HG03439 (cell line): ENCODE measurements at regions not wholly inside any gene's neighbourhood (a gene's known extent, or its start where the extent isn't known, plus 50 kb on each side); places are given as distances from the start of the nearest gene placed in this dataset.

Experiments used
- ATAC-seq: cut with Tn5 transposase; IDR thresholded peaks from one replicate; pipeline ENCODE4 v1.9.1; 2021; ENCODE audit warnings: mild to moderate bottlenecking, moderate library complexity; ENCODE audit not compliant: unreplicated experiment

DNA sequence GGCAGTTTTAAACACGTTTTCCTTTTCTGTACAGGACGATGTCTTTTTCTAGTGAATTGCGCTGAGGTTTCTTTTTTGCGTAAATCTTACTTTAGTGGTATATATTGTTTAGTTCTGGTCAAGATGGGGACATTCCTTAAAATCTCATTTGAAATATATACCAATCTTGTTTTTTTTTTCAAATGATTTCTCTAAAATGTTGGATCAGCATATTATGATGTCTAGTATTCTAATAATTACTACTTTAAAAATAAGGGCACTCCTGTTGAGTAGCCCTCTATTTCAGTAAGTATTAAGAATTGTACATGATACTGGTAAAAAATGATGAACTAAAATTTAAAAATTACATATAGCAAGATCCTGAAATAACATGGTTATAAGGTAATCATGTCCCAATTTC, 224.1 kb upstream of the ARHGAP24 start:
- no peak for ATAC-seq

DNA sequence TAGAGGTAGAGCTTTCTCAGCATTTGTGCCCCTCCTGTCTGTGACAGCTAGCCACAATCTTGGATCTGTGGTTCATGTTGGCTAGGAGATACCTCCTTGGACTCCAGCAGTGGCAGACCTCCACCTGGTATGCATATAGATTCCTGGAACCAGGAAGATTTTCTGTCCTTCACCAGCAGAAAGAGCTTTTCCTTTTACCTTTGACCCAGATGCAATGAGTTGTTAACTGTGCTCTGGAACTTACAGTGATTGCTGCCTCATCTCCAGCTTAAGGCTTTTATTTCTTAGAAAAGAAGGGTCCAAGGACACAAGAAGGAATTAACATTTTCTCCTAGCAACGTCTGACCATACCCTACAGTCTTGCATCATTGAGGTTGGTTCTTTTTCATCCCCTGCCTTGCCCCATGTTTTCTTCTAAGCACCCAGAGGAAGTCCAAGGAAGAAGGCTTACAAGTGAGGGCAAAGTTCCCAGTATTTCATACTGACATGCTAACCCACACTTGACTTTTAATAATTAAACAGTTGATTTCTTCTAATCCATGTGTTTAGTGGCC, 217.1 kb upstream of the ARHGAP24 start:
- ATAC-seq = no peak

DNA sequence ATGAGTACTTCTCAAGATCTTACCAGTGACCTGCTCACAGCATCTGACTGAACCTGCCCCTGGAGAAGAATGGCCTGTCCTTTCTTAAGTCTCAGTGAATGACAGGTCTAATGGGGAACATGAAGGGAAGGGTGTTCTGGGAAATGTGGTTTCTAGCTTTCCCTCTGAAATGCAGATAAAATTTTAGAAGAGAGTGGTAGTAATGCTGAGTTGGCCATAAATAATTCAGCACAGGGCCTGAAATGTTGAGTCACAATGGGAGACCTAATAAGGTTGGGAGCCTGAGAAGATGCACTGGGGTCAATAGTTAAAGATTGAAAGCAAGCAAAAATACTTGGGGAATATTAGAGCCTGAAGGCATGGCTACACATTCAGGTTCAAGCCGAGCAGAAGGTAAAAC, 214.9 kb upstream of the ARHGAP24 start:
- no peak for ATAC-seq

DNA sequence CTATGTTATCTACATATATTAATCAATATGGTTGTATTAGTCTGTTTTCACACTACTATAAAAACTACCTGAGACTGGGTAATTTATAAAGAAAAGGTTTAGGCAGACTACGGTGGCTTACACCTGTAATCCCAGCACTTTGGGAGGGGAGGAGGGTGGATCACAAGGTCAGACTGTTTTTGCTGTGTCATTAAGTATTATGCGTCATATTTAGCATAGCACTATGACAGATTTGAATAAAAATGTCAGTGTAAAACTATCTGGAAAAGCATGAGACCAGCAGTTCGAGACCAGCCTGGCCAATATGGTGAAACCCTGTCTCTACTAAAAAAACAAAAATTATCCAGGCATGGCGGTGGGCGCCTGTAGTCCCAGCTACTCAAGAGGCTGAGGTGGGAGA, 209.7 kb upstream of the ARHGAP24 start:
- ATAC-seq = no peak

DNA sequence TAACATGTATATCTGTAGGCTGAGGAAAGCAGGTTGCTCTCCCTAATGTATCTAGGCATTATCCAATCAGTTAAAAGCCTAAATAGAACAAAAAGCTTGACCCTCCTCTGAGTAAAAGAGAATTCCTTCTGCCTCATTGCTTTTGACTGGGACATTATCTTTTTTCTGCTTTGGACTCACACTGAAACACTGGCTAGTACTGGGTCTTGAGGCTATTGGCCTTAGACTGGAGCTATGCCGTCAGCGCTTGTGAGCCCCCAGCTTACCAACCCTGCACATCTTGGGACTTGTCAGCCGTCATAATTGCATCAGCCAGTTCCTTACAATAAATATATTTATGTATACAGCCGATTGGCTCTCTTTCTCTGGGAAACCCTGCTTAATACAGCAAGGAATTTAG, 206.8 kb upstream of the ARHGAP24 start:
- ATAC-seq = no peak

DNA sequence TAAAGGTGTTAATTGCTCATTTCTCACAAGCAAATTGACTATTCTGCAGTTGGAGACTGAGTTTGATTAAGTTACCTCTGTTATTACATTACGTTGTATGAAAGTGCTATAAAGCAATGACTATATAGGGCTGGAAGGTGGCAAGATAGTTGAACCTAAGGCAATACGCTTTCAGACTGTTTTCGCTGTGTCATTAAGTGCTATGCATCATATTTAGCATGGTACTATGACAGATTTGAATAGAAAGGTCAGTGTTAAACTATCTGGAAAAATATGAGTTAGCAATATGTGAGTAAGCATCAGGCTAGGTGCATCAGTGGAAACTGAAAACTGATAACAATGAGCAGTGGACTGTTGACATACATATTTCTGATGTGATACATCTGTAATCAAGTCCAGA, 206.0 kb upstream of the ARHGAP24 start:
- no peak for ATAC-seq

DNA sequence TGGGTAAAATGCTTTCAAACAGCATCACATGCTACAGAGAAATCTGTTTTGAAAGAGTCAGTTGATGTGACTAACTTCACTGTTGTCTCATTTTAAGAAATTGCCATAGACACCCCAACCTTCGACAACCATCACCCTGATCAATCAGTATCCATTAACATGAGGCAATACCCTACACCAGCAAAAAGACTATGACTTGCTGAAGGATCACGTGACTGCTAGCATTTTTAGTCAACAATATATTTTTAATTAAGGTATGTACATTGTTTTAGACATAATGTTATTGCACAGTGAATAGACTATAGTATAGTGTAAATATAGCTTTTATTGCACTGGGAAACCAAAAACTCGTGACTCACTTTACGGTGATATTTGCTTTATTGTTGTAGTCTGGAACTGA, 200.0 kb upstream of the ARHGAP24 start:
- no peak for ATAC-seq

DNA sequence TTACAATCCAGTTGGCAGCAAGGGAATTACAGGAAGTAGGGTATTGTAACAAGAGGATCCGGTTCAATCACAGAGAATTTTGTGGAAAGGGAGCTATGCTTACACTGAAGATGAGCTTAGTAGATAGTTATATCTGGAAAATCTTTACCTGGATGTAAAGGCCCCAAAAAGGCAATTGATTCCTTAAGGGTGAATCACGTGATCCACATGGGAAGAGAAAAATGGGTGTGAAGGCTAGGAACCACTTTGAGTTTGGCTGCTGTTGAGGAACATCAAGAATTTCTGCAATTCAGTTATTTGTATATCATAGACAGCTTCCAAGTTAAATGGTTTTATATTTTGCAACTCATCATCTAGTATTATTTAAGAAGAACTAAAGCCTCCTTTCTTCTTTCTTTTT, 194.0 kb upstream of the ARHGAP24 start:
- ATAC-seq = no peak

DNA sequence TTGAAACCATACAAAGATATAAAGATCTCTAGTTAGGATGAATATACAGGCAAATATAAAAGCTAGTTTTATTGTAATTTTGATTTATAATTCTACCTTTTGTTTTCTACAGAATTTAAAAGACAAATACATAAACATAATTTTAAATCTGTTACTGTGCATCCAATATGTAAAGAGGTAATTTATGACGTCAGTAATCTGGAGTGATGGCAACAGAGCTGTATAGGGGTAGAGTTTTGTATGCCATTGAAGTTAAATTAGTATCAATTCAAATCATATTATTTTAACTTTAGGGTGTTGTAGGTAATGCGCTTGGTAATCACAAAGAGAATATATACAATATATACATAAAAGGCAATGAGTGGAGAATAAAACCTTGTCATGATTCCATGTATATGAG, 183.7 kb upstream of the ARHGAP24 start:
- no peak for ATAC-seq

DNA sequence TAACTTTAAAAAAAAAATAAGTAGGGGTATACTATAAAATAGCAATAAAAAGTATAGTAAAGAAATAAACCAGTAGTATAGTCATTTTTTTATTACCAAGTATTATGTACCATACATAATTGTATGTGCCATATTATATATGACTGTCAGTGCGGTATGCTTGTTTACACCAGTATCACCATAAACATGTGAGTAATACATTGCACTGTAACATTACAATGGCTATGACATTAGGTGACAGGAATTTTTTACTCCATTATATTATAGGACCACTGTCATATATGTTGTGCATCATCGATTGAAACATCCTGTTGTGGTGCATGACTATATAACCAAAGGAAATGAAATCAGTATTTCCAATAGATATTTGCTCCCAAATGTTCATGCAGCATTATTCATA, 176.9 kb upstream of the ARHGAP24 start:
- ATAC-seq = no peak

DNA sequence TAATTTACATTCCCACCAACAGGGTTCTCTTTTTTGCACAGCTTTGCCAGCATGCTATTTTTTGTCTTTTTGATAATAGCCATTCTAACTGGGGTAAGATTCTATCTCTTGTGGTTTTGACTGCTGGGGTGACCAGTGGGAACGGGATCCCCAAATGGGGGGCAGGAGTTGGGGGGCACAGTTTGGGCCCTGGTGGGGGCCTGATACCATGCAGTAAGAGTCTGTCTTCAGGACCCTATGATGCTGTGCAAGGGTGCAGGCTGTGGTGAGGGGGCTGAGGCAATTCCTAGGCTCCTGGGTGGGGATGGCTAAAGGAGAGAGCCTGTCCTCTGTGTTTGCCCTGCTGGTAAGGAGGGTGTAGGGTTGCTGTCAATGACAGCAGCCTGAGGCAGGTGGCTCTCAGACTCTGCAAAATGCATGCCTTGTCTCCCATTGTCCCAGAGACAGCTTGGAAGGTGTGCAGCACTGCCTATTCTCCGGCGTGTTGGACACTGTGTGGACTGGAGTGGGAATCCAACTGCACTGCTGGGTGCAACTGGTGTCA, 172.7 kb upstream of the ARHGAP24 start:
- no peak for ATAC-seq

DNA sequence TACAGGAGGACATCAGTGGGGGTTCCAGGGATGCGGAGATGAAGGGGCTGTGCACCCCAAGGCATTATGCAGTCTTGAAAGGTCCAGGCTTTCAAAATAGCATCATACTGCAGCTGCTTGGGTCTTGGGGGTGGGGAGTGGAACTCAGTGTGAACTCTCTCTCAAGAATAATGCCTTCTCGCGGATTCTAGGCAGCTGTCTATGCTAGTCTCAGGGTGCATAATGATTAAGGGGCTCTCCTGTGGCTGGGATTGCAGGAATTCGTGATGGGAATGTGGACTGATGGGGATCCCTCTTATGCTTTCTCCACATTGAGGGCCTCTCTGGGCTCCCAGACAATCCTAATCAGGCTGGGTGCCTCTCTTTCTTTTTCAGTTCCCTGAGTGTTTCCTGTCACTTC, 172.2 kb upstream of the ARHGAP24 start:
- ATAC-seq = no peak

DNA sequence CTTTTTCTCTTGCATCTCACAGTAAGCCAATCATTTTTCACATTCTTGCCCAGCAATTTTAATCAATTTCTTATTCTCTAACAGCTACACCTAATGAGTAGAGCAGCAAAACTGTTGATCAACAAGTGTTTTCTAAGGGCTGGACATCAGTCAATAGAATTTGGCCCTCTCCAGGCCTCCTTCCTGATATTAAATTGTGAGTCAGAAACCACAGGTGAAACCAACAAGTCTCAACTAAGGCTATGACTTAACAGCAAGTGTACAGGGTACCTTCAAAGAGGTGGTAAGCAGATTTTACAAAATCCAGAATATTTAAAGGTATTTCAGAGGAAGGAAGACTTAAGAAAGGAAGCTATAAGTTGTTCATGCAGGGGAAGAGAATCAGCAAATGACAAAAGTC, 156.5 kb upstream of the ARHGAP24 start:
- ATAC-seq = no peak

DNA sequence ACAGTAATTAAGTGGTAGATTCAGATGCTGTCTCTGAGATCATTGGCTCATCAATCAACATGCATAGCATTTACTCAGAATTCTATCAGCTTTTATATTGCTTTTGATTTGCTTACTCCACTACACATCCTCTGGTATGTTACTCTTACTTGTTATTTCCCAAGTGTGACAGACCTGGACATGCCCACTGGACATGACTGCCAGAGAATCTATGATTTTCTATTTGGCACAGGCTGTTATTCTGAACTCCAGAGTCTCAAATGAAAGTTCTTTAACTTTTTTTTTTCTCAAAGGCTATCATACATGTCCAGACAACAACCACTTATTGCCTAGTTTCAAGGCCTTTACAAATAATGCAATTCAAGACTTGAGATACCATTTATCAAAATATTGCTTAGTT, 116.1 kb upstream of the ARHGAP24 start:
- ATAC-seq = no peak

DNA sequence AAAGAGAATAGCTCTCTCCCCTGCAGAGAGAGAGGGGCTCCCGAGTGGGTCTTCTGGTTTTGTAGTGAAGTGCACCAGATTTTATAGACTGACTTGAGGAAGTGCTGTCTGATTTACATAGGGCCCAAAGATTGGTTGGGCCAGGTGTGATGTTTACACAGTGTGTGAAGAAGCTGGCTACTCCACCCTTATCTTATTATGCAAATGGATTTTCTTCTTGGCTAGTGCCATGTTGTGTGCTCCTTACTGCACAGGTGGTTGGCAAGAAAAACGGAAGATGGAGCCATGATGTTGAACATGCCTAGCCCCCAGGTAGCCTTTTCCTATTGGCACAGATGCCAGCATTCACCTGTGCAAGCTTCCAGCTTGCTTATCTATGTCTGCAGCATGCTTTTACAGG, 112.4 kb upstream of the ARHGAP24 start:
- ATAC-seq = no peak

DNA sequence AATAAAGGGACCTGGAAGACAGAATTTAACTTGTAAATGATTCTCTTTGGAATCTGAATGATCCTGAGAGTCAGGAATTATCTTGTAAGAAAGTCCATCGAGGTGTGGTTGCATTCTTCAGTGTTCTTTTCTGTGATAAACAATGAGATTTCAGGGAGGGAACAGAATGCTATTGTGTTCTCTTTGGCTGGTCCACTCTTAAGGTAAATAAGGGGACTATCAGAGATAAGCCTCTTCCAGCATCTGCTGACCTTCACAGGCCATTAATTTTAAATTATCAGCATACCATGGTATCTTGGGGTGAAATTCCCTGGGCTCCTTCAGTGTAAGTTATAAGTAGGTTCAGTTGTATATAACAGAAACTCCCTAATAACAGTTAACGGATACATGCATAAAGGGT, 107.1 kb upstream of the ARHGAP24 start:
- no peak for ATAC-seq

DNA sequence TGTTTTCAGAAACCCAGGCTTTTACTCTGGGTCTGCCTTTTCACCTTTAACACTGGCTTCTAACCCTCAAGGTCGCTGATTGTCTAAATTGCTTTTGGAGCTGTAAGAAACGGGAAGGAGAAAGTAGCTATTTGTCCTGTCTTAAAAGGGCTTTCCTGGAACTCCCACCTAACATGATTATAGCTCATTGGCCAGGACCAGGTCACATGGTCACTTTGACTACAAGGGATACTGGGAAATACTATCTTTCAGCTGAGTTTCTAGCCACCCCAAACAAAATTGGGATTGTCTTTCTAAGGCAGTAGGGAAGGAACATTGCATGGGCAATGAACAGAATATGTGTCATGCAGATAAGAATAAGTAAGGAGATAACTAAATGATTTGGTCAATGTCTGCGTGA, 106.7 kb upstream of the ARHGAP24 start:
- ATAC-seq = no peak

DNA sequence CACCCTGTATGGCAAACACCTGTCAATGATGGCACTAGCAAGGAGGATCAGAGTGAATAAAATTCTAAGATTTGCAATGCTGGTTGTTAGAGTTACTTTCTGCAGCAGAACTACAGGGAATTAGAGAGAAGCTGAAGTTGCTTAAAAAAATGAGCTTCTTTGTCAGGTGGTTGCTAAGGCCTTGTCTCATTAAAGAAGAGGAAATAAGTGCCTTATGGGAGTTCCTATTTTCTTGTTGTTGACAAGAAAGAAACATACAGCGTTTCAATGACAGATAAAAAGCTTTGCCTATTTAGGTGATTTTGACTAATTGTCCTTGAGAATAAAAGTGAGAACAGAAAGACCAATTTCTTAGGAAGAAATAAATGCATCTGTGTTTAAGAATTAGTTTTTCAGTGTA, 106.0 kb upstream of the ARHGAP24 start:
- no peak for ATAC-seq

DNA sequence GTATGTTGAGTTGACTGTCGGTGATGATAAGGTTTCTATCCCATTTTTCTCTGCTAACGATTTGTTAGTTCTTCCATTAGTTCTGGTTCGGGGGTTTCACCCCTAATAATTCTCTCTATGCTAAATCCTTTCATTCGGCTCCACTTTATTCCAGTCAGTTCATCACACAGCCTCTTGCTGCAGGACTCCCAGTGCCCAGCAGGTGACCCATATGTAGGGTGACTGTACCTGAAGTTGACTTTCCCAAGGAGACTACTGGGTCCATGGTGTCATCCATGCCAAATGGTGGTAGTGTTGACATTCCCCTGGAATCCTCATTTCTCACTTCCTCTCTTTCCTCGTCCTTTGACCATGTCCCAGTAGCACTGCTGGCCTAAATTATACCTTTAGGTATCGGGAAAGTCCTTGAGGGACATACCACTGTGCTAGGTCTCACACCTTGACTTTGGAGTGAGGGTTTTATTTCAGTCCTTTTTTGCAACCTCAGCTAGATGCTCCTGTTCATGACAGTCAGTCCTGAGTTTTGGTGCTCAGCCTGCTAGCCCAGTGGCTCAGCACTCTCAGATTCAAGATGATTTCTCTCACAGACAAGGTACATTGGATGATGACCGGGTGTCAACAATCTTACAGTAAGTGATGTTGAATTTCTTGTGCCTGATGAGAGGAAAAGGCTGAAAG, 105.1 kb upstream of the ARHGAP24 start:
- ATAC-seq = no peak

DNA sequence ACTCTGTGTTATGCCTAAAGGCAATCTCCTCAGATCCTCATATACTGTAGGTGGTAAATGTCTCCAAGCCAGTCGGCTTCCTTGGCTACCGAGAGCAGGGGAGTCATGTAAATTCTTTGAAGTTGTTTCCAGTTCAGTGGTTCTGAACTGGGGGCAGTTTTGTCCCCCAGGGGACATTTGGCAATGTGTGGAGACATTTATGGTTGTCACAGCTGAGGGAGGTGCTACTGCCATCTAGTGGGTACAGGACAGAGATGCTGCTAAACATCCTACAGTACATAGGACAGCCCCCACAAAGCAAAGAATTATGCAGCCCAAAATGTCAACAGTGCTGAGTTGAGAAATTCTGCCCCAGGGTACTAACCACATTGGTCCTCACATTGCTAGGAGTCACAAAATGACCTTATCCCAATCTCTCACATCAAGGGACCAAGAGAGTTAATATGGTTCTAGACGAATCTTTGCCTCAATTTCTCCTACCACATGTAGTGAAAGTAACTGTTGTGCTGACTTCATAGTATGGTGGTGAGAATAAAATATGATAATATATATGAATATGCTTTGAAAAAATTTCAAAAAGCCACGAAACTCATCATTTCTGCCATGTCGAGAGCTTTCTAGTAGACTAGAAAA, 104.4 kb upstream of the ARHGAP24 start:
- ATAC-seq = peak; percentile 91

DNA sequence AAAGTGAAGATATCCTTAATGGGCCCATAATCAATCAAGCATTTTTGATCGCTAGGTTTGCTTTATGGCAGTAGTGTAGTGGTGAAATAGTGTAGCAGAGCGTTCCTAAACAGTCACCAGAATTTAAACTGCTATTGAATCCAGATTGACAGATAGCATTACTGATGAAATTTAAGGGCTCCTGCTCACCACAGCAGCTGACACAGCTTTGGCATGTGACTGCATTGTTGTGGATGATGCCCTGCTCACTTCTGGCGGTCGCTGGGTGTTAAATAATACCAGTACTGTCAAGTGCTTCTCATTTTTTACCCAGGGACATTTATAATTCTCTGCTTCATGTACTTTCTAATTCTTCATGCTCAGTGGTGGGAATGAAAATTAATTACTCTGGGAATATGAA, 102.0 kb upstream of the ARHGAP24 start:
- no peak for ATAC-seq

DNA sequence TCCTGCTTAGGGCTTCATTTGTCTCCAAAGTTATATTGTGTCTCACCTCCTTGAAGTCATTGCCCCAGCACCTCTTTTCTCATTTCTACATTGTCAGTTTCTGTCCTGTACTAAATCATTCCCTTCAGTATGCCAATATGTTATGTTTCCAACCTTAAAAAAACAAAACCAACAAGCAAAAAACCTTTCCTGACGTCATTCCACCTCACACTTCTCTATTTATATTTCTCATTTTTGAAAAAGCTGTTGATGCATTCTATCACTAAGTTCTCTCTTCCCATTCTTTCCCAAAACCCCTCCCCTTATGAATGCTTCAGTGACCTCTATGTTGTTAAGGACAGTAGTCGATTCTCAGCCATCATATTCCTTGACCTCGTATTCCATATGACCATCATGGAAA, 98.7 kb upstream of the ARHGAP24 start:
- no peak for ATAC-seq
